ENCODE measurements at regions not wholly inside any gene's neighbourhood (a gene's known extent, or its start where the extent isn't known, plus 50 kb on each side); places are given as distances from the start of the nearest gene placed in this dataset.

- TF ChIP-seq CTCF (IDR thresholded peaks at IDR 0.05), result no peak
- TF ChIP-seq POLR2A (IDR thresholded peaks at IDR 0.05), result no peak
Measured at GRCh38 chr3:194810076-194810475, 124.4 kb downstream of the FAM43A start.

All from testis (tissue), 2 donors.